Tibial artery (tissue), 4 donors: ENCODE measurements at regions not wholly inside any gene's neighbourhood (a gene's known extent, or its start where the extent isn't known, plus 50 kb on each side); places are given as distances from the start of the nearest gene placed in this dataset.

Experiments
- DNase-seq, 2 donors: peaks; one replicate each; pipeline ENCODE4 v3.0.0-alpha.2; 2019
- H3K27ac ChIP-seq, 2 donors: fragments of 200-600 bp; sonication (generic) in 1 of 2; 1 replicate in 1 of 2; 2 replicates in 1 of 2; pipeline ENCODE4 v1.5.1; 2018 to 2019; ENCODE audit warnings: mild to moderate bottlenecking in 1 of 2
- H3K27me3 ChIP-seq, 2 donors: fragments of 200-600 bp; sonication (generic) in 1 of 2; one replicate each; pipeline versions ENCODE4 v1.5.1 to v1.6.0; 2016 to 2019
- H3K36me3 ChIP-seq, 3 donors: fragments of 200-600 bp; sonication (generic) in 2 of 3; one replicate each; pipeline ENCODE4 v1.5.1; 2016 to 2019; ENCODE audit warnings: mild to moderate bottlenecking in 2 of 3
- H3K4me1 ChIP-seq, 4 donors: fragments of 200-600 bp; sonication (generic) in 2 of 4; 1 replicate in 3 of 4; 2 replicates in 1 of 4; pipeline ENCODE4 v1.5.1; 2016 to 2019
- H3K4me3 ChIP-seq, 2 donors: fragments of 200-600 bp; sonication (generic) in 1 of 2; 1 replicate in 1 of 2; 2 replicates in 1 of 2; pipeline ENCODE4 v1.5.1; 2018 to 2019; ENCODE audit warnings: mild to moderate bottlenecking in 2 of 2
- H3K9me3 ChIP-seq, 3 donors: fragments of 200-600 bp; sonication (generic) in 1 of 3; one replicate each; pipeline ENCODE4 v1.5.1; 2016 to 2019
- intact Hi-C: fragments of 100-400 bp; cut with DNase I; formaldehyde crosslinking; loops from one replicate; pipeline ENCODE4 v1.15.0; 2023; ENCODE audit warnings: low total_unique reads
- TF ChIP-seq, protein P1 (sequence below), 2 experiments: fragments of 200-600 bp in 1 of 2; fragments of 450-650 bp in 1 of 2; IDR thresholded peaks; one replicate each; pipeline ENCODE4 v1.5.1; 2017 to 2019; ENCODE audit warnings: antibody characterized with exemption in 2 of 2, mild to moderate bottlenecking in 1 of 2, moderate library complexity in 1 of 2

- intact Hi-C loops: no loop called here
- peaks cover 0 to 5% (median 0%) of the 10 kb centered on the region in 4 donors for H3K4me1 ChIP-seq
- no peaks in the 10 kb centered on the region for H3K36me3 ChIP-seq
- no peak for DNase-seq
- no peak overlapping the region for H3K4me3 ChIP-seq
- no peak overlapping the region for H3K27ac ChIP-seq
- H3K27me3 ChIP-seq: no peaks in the 10 kb centered on the region
- TF ChIP-seq, protein P1, sequence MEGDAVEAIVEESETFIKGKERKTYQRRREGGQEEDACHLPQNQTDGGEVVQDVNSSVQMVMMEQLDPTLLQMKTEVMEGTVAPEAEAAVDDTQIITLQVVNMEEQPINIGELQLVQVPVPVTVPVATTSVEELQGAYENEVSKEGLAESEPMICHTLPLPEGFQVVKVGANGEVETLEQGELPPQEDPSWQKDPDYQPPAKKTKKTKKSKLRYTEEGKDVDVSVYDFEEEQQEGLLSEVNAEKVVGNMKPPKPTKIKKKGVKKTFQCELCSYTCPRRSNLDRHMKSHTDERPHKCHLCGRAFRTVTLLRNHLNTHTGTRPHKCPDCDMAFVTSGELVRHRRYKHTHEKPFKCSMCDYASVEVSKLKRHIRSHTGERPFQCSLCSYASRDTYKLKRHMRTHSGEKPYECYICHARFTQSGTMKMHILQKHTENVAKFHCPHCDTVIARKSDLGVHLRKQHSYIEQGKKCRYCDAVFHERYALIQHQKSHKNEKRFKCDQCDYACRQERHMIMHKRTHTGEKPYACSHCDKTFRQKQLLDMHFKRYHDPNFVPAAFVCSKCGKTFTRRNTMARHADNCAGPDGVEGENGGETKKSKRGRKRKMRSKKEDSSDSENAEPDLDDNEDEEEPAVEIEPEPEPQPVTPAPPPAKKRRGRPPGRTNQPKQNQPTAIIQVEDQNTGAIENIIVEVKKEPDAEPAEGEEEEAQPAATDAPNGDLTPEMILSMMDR (IDR thresholded peaks at IDR 0.05): no peak
- no peaks in the 10 kb centered on the region for H3K9me3 ChIP-seq
Observed at GRCh38 chr11:92393218-92393617, 168.6 kb downstream of the FAT3 start.

DNA sequence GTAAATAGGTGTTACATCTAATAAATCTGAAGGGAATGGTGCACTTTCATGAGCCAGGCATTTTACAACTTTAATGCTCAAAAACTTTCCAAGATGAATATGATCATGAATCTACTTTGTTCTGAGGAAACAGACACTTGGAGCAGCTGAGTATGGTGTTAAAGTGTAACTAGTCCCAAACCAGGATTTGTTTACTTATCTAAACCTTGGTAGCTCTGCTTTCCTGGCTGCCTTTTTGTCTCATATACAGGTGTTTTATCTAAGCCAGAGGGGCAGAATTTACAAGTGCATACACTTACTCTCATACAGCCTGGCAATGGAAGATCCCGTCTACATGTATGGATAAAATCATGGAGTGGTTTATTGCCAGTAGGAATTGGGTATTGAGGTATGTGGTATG, 171.5 kb downstream of the FAT3 start:
- TF ChIP-seq, protein P1 (IDR thresholded peaks at IDR 0.05): no peak
- intact Hi-C loops: no loop called here
- Histone ChIP-seq H3K4me1 (no peaks in the 10 kb centered on the region), H3K9me3 (no peaks in the 10 kb centered on the region), H3K36me3 (no peaks in the 10 kb centered on the region), H3K4me3 (no peak overlapping the region), H3K27ac (no peak overlapping the region), H3K27me3 (no peaks in the 10 kb centered on the region)
- DNase-seq: no peak

DNA sequence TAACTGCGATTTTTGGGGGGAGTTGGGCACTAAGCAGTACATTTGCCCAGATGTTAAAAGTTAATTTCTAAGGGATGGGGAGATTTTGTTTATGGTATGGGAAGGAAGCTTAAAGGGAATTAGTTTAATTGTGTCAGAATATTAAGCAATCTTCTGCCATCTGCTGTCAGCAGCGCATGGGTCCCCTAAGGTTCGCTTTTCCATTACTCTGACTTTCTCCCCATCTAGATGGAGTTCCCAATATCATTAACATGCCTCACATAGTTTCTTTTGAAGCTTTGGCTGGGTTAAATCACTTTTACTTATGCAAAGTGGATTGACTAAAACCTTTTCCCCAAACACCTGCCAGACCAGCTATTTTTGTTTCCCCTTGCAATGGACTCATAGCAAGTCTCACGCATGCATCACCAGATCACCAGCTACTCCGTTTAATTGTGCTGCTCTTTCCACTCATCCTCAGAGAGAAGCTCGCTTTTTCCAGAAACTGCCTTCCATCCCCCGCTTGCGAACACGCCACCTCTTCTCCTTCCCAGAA, 172.7 kb downstream of the FAT3 start:
- Histone ChIP-seq H3K9me3 (no peaks in the 10 kb centered on the region), H3K27me3 (no peaks in the 10 kb centered on the region), H3K4me3 (no peak overlapping the region), H3K27ac (no peak overlapping the region), H3K36me3 (no peaks in the 10 kb centered on the region), H3K4me1 (no peaks in the 10 kb centered on the region)
- TF ChIP-seq, protein P1 (IDR thresholded peaks at IDR 0.05): no peak
- DNase-seq: no peak
- intact Hi-C loops: no loop called here

- H3K27ac ChIP-seq: no peak overlapping the region
- no peaks in the 10 kb centered on the region for H3K9me3 ChIP-seq
- H3K36me3 ChIP-seq: no peaks in the 10 kb centered on the region
- no peaks in the 10 kb centered on the region for H3K4me1 ChIP-seq
- TF ChIP-seq, protein P1 (IDR thresholded peaks at IDR 0.05): no peak
- H3K4me3 ChIP-seq: no peak overlapping the region
- intact Hi-C loops: no loop called here
- no peaks in the 10 kb centered on the region for H3K27me3 ChIP-seq
- DNase-seq: no peak
Observed at GRCh38 chr11:92399705-92400104, 175.1 kb downstream of the FAT3 start.

GRCh38 chr11:92401520-92401919, 176.9 kb downstream of the FAT3 start:
- H3K27me3 ChIP-seq: no peaks in the 10 kb centered on the region
- no peak overlapping the region for H3K4me3 ChIP-seq
- intact Hi-C loops: no loop called here
- TF ChIP-seq, protein P1 (IDR thresholded peaks at IDR 0.05): no peak
- no peak overlapping the region for H3K27ac ChIP-seq
- DNase-seq: no peak
- H3K9me3 ChIP-seq: no peaks in the 10 kb centered on the region
- no peaks in the 10 kb centered on the region for H3K36me3 ChIP-seq
- H3K4me1 ChIP-seq: peaks cover 0 to 9% (median 2%) of the 10 kb centered on the region in 4 donors

DNA sequence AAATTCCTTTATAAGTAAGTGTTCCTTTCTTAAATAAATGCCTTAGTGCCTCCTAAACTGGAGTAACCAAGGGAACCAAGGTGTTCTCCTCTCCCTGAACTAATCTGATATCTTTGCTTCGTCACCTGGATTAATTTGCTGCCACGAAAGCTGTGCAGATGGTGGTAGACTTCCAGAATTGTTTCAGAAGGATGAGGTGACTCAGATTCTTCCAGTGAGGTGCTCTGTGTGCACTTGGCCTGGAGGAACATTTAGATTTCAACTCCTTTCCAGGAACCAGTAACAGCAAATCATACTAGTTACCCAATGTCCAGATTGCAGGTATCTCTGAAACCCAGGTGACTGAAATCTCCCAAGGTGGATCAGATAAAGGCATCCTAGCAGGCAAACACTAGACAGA, 181.9 kb downstream of the FAT3 start:
- Histone ChIP-seq H3K9me3 (no peaks in the 10 kb centered on the region), H3K4me3 (no peak overlapping the region), H3K27ac (no peak overlapping the region), H3K36me3 (no peaks in the 10 kb centered on the region), H3K27me3 (no peaks in the 10 kb centered on the region), H3K4me1 (peaks cover 0 to 17% (median 3%) of the 10 kb centered on the region in 4 donors)
- TF ChIP-seq, protein P1 (IDR thresholded peaks at IDR 0.05): no peak
- no peak for DNase-seq
- intact Hi-C loops: no loop called here
